ENCODE measurements at regions not wholly inside any gene's neighbourhood (a gene's known extent, or its start where the extent isn't known, plus 50 kb on each side); places are given as distances from the start of the nearest gene placed in this dataset.

DNA sequence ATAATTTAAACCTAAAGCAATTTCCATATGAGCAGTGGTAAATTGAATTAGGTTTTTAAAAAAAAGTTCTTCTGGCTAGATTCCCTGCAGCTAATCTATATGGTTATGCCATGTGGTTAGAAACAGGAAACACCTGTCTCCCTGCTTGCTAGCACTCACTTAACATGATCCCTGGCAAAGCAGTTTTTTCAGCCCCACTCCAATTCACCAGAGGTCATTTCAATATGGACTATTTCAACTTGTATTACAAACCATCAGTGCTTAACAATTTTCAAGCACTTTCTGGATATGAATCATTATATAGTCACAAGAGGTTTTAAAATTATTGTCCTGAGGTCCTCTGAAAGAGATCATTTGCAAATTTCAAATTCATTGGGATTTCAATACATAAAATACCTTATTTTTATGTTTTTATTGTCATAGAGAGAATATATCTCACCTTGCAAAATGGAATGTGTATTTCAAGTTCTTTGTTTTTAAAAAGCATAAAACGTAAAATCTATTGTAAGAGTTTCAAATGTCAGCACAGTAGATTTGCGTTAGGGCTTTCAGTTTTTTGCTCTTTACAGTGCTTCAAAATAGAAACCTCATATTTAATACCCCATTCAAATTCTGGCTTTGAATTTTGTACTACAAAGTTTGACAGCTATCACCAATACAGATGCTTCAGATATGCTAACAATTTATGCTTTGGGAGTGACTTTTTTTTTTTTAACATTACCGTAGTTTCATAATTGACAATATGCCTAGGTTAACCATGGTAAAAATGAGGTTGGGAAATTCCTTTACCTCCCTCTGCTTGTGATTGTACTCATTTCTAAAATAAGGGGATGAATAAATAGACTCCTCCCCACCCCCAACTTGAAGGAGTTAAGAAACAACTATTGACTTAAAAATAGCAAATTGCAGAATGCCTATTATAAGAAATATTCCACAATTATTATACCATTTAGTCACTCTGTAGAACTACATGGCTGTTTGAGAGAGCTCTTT, 117.5 kb upstream of the HGF start:
- TF ChIP-seq, protein P1, sequence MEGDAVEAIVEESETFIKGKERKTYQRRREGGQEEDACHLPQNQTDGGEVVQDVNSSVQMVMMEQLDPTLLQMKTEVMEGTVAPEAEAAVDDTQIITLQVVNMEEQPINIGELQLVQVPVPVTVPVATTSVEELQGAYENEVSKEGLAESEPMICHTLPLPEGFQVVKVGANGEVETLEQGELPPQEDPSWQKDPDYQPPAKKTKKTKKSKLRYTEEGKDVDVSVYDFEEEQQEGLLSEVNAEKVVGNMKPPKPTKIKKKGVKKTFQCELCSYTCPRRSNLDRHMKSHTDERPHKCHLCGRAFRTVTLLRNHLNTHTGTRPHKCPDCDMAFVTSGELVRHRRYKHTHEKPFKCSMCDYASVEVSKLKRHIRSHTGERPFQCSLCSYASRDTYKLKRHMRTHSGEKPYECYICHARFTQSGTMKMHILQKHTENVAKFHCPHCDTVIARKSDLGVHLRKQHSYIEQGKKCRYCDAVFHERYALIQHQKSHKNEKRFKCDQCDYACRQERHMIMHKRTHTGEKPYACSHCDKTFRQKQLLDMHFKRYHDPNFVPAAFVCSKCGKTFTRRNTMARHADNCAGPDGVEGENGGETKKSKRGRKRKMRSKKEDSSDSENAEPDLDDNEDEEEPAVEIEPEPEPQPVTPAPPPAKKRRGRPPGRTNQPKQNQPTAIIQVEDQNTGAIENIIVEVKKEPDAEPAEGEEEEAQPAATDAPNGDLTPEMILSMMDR (IDR thresholded peaks at IDR 0.05): no peak
- H3K36me3 Mint-ChIP-seq (ENCODE audit: low read depth): no peaks in the 10 kb centered on the region
- no peak overlapping the region for H3K27ac Mint-ChIP-seq
- DNase-seq: no peak
- H3K27me3 Mint-ChIP-seq (ENCODE audit: insufficient read depth): no peaks in the 10 kb centered on the region
- 0 out of 2 replicates have a peak, but pooled peaks cover under 1% of the 10 kb centered on the region for H3K4me1 Mint-ChIP-seq (ENCODE audit: low read depth)
- H3K9me3 Mint-ChIP-seq: no peaks in the 10 kb centered on the region
- no peak overlapping the region for H3K4me3 Mint-ChIP-seq

DNA sequence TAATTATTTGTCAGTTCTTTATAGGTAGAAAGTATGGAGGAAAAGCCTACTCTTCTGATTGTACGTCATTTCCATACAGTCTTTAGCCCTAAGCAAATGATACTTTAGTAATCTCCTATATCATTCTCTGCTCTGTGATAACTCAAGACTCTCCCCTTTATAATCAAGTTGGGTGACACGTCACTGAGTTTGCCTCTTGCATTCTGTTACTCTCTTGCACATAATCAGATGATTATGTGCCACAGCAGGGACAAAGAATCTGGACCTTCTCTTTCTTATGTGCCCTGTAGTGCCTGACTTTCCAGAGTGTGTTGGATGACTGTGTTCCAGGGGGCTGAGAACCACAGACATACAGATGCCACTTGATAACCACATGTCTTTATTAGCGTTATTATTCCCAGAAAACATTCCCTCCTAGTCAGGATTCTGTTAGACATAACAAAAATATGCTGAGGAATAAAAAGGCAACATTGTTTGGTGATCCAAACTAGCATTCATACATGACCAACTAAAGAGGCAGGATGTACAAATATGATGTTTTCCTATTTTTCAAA, 116.4 kb upstream of the HGF start:
- Mint-ChIP-seq H3K27me3 (ENCODE audit: insufficient read depth) (no peaks in the 10 kb centered on the region), H3K36me3 (ENCODE audit: low read depth) (no peaks in the 10 kb centered on the region), H3K27ac (no peak overlapping the region), H3K4me3 (no peak overlapping the region), H3K4me1 (ENCODE audit: low read depth) (0 out of 2 replicates have a peak, but pooled peaks cover 6% of the 10 kb centered on the region), H3K9me3 (no peaks in the 10 kb centered on the region)
- no peak for DNase-seq
- TF ChIP-seq, protein P1 (IDR thresholded peaks at IDR 0.05): no peak

DNA sequence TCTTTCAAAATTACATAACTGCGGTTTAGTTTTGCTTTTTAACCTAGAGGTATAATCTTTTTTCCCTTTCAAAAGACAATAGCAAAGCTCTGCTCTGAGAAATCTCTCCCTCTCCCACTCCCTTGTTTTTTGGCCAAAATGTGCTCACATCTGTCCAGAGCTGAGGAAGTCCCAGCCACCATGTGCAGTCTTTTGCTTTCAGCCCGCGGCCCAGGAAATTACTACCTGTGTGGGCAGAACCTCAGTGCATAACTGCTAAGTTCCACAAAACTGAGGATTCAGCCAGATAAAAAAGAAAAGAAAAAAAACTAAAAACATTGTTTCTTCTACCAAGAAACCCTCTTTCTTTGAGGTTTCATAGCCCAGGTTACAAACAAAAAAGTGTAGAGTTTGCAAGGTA, 115.0 kb upstream of the HGF start:
- H3K36me3 Mint-ChIP-seq (ENCODE audit: low read depth): no peaks in the 10 kb centered on the region
- no peak overlapping the region for H3K27ac Mint-ChIP-seq
- 0 out of 2 replicates have a peak, but pooled peaks cover 6% of the 10 kb centered on the region for H3K4me1 Mint-ChIP-seq (ENCODE audit: low read depth)
- no peaks in the 10 kb centered on the region for H3K9me3 Mint-ChIP-seq
- DNase-seq: no peak
- H3K27me3 Mint-ChIP-seq (ENCODE audit: insufficient read depth): peaks cover 2% of the 10 kb centered on the region; the same call in 1 of the 2 replicates
- TF ChIP-seq, protein P1 (IDR thresholded peaks at IDR 0.05): no peak
- no peak overlapping the region for H3K4me3 Mint-ChIP-seq

DNA sequence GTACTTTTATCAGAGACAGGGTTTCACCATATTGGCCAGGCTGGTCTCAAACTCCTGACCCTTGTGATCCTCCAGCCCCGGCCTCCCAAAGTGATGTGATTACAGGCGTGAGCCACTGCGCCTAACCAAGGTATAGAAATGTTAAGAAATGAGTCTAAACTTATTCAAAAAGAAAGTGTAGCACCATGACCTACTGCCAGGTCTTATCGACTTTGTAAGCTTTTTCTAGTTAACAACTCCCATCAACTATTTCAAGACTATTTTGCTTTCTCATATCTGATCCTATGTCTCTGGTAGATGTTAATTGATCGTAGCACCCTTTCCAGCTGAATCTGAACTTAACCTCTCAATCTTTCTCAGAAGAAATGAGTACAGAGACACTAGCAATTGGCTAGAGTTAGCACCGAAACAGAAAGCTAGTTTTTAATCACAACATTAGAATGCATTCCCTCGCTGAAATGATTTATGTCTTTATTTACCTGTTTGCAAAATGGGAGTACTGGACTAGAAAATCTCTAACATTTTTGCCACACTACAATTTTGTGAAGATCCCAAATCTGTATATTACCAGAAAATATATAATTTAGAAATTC, 114.0 kb upstream of the HGF start:
- no peak overlapping the region for H3K27ac Mint-ChIP-seq
- H3K9me3 Mint-ChIP-seq: no peaks in the 10 kb centered on the region
- TF ChIP-seq, protein P1 (IDR thresholded peaks at IDR 0.05): no peak
- 0 out of 2 replicates have a peak, but pooled peaks cover 6% of the 10 kb centered on the region for H3K4me1 Mint-ChIP-seq (ENCODE audit: low read depth)
- H3K36me3 Mint-ChIP-seq (ENCODE audit: low read depth): no peaks in the 10 kb centered on the region
- no peak overlapping the region for H3K4me3 Mint-ChIP-seq
- no peak for DNase-seq
- H3K27me3 Mint-ChIP-seq (ENCODE audit: insufficient read depth): peaks cover 2% of the 10 kb centered on the region; the same call in 1 of the 2 replicates

DNA sequence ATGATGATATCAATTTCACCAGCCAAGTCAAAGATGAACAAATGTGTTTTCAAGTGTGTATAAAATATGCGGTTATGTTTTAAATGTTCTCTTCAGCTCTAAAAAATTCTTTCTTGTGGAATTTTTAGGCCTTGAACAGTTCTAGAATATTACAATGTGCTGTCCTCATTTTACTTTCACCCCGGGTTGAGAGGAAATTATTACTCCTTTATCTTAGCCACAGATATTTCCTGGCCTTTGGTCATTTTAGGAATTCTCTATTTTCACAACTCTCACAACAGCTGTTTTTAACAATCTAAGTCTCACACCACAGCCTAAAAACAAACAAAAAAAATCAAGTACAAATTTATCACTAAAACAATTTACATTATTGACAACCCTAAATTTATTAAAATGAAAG, 112.2 kb upstream of the HGF start:
- Mint-ChIP-seq H3K4me1 (ENCODE audit: low read depth) (0 out of 2 replicates have a peak, but pooled peaks cover 6% of the 10 kb centered on the region), H3K4me3 (no peak overlapping the region), H3K9me3 (no peaks in the 10 kb centered on the region), H3K27ac (no peak overlapping the region), H3K27me3 (ENCODE audit: insufficient read depth) (peaks cover 2% of the 10 kb centered on the region; the same call in 1 of the 2 replicates), H3K36me3 (ENCODE audit: low read depth) (no peaks in the 10 kb centered on the region)
- no peak for DNase-seq
- TF ChIP-seq, protein P1 (IDR thresholded peaks at IDR 0.05): no peak
